HCT116 (cell line): ENCODE measurements at regions not wholly inside any gene's neighbourhood (a gene's known extent, or its start where the extent isn't known, plus 50 kb on each side); places are given as distances from the start of the nearest gene placed in this dataset.
"Not testable (repeated sequence)": the region's sequence is repeated elsewhere in the genome, so short reads cannot be mapped to it uniquely, and the experiment has no call there.

ENCODE experiments used
- ATAC-seq: fragments of 200-7000 bp; cut with Tn5 transposase; 2 replicates; pipeline ENCODE4 v1.9.1; 2020; ENCODE audit warnings: mild to moderate bottlenecking, moderate library complexity
- BruUV-seq: library from RNA; stranded (reverse); fragments of 400-500 nt; replicated peaks from 2 replicates; lab custom pipeline; 2021; lab: Mats Ljungman, UMichigan
- CTCF ChIA-PET: fragments of 300-600 bp; sonication (Branson Sonifier 250); formaldehyde crosslinking; loops from one replicate; lab custom pipeline; 2021; ENCODE audit warnings: antibody characterized with exemption; lab: Charles Lee
- POLR2A ChIA-PET: fragments of 300-600, 350-600 bp; sonication (Branson Sonifier 250); formaldehyde crosslinking; loops from one replicate; lab custom pipeline; 2021; ENCODE audit warnings: antibody characterized with exemption; lab: Charles Lee
- RAD21 ChIA-PET, 2 experiments: fragments of 300-600 bp; sonication (Branson Sonifier 250); formaldehyde crosslinking; loops; one replicate each; lab custom pipeline; 2023; ENCODE audit warnings: low total read pairs in 2 of 2; ENCODE audit not compliant: uncharacterized antibody in 2 of 2, unreplicated experiment in 2 of 2, low non-redundant PET in 1 of 2; lab: Charles Lee
- DNase-seq: peaks from one replicate; pipeline ENCODE4 v3.0.0-alpha.2; 2010; ENCODE audit warnings: low read depth, low spot score
- H2AFZ ChIP-seq: fragments of 200-600 bp; shearing (Covaris generic), sonication (generic); 2 replicates; pipeline ENCODE4 v1.6.1; 2017; ENCODE audit warnings: low read depth, mixed run types, mixed read lengths, antibody characterized with exemption, low read length; ENCODE audit not compliant: poor library complexity, severe bottlenecking
- H3K27ac ChIP-seq: 2 replicates; pipeline ENCODE4 v1.5.1; 2012; ENCODE audit warnings: low read depth, low read length
- H3K27me3 ChIP-seq: fragments of 200-600 bp; sonication (generic); 2 replicates; pipeline ENCODE4 v1.6.1; 2016; ENCODE audit warnings: mixed run types, low read length, mixed read lengths; ENCODE audit not compliant: insufficient read depth
- H3K36me3 ChIP-seq, 2 experiments: fragments of 200-500 bp in 1 of 2; fragments of 200-600 bp in 1 of 2; sonication (Bioruptor generic) in 1 of 2; sonication (generic) in 1 of 2; 2 replicates each; pipeline versions ENCODE4 v1.5.1 to v1.6.1; 2014 to 2016; ENCODE audit warnings: low read length in 2 of 2, inconsistent platforms in 1 of 2, mixed read lengths in 1 of 2, mixed run types in 1 of 2; ENCODE audit not compliant: insufficient read depth in 2 of 2, control insufficient read depth in 1 of 2
- H3K4me1 ChIP-seq, 2 experiments: fragments of 200-600 bp in 1 of 2; sonication (generic) in 1 of 2; 2 replicates each; pipeline versions ENCODE4 v1.5.1 to v1.6.1; 2012 to 2017; ENCODE audit warnings: low read length in 2 of 2, inconsistent platforms in 1 of 2, mild to moderate bottlenecking in 1 of 2, mixed read lengths in 1 of 2, mixed run types in 1 of 2, moderate library complexity in 1 of 2; ENCODE audit not compliant: insufficient read depth in 2 of 2, control insufficient read depth in 1 of 2
- H3K4me2 ChIP-seq: fragments of 200-600 bp; sonication (generic); 2 replicates; pipeline ENCODE4 v1.6.1; 2017; ENCODE audit warnings: mixed run types, low read length, mixed read lengths
- H3K4me3 ChIP-seq, 2 experiments: fragments of 200-600 bp in 1 of 2; sonication (generic) in 1 of 2; replicated peaks in 1 of 2; 2 replicates each; pipeline ENCODE4 v1.5.1; 2011 to 2016; ENCODE audit warnings: low read length in 2 of 2, control low read depth in 1 of 2, low read depth in 1 of 2, mild to moderate bottlenecking in 1 of 2, mixed read lengths in 1 of 2, mixed run types in 1 of 2
- H3K79me2 ChIP-seq: fragments of 200-600 bp; sonication (generic); 2 replicates; pipeline ENCODE4 v1.6.1; 2017; ENCODE audit warnings: mild to moderate bottlenecking, mixed run types, low read length, moderate library complexity, mixed read lengths; ENCODE audit not compliant: insufficient read depth
- H3K9ac ChIP-seq: fragments of 200-600 bp; sonication (generic); 2 replicates; pipeline ENCODE4 v1.6.1; 2016; ENCODE audit warnings: low read length, mixed read lengths
- H3K9me2 ChIP-seq: fragments of 200-600 bp; sonication (generic), shearing (Covaris generic); 2 replicates; pipeline ENCODE4 v1.6.1; 2017; ENCODE audit warnings: mixed run types, mild to moderate bottlenecking, moderate library complexity; ENCODE audit not compliant: insufficient read depth
- H3K9me3 ChIP-seq, 2 experiments: fragments of 200-500 bp in 1 of 2; fragments of 200-600 bp in 1 of 2; sonication (Bioruptor generic) in 1 of 2; sonication (generic) in 1 of 2; 2 replicates each; pipeline ENCODE4 v1.6.1; 2014 to 2017; ENCODE audit warnings: low read length in 2 of 2, mixed read lengths in 2 of 2, inconsistent platforms in 1 of 2, low read depth in 1 of 2, mild to moderate bottlenecking in 1 of 2, mixed run types in 1 of 2, moderate library complexity in 1 of 2; ENCODE audit not compliant: control insufficient read depth in 1 of 2, insufficient read depth in 1 of 2
- H4K20me1 ChIP-seq: fragments of 200-600 bp; sonication (generic), shearing (Covaris generic); 2 replicates; pipeline ENCODE4 v1.6.1; 2017; ENCODE audit warnings: mixed run types, mild to moderate bottlenecking, moderate library complexity; ENCODE audit not compliant: insufficient read depth
- ELF1 ChIP-seq: IDR thresholded peaks from 2 replicates; pipeline ENCODE4 v1.6.1; 2012; ENCODE audit warnings: low read depth, borderline replicate concordance
- EZH2 ChIP-seq: fragments of 200-600 bp; sonication (generic); IDR thresholded peaks from 2 replicates; pipeline ENCODE4 v1.6.1; 2017; ENCODE audit warnings: antibody characterized with exemption, mixed run types
- JUND ChIP-seq: IDR thresholded peaks from 2 replicates; pipeline ENCODE4 v1.6.1; 2012
- POLR2A ChIP-seq: IDR thresholded peaks from 2 replicates; pipeline ENCODE4 v1.7.0; 2011; ENCODE audit warnings: borderline replicate concordance; ENCODE audit not compliant: insufficient read depth, insufficient read length; ENCODE audit errors: extremely low read depth
- RAD21 ChIP-seq: IDR thresholded peaks from 2 replicates; pipeline ENCODE4 v1.6.1; 2012; ENCODE audit warnings: low read depth, mild to moderate bottlenecking
- SIN3A ChIP-seq: IDR thresholded peaks from 2 replicates; pipeline ENCODE4 v1.6.1; 2012; ENCODE audit warnings: low read depth
- SP1 ChIP-seq: IDR thresholded peaks from 2 replicates; pipeline ENCODE4 v1.6.1; 2012; ENCODE audit warnings: low read depth
- ZFX ChIP-seq: fragments of 450-650 bp; IDR thresholded peaks from 2 replicates; pipeline ENCODE4 v1.6.1; 2017
- ZNF274 ChIP-seq: fragments of 200-500 bp; sonication (Bioruptor generic); IDR thresholded peaks from 2 replicates; pipeline ENCODE4 v1.6.1; 2014; ENCODE audit warnings: mild to moderate bottlenecking, low read depth, low read length, inconsistent platforms
- intact Hi-C: fragments of 100-400 bp; cut with micrococcal nuclease; formaldehyde crosslinking; loops from 2 replicates; pipeline ENCODE4 v1.10.0; 2022
- TF ChIP-seq, protein P1 (sequence below): IDR thresholded peaks from 2 replicates; pipeline ENCODE4 v1.6.1; 2012

DNA sequence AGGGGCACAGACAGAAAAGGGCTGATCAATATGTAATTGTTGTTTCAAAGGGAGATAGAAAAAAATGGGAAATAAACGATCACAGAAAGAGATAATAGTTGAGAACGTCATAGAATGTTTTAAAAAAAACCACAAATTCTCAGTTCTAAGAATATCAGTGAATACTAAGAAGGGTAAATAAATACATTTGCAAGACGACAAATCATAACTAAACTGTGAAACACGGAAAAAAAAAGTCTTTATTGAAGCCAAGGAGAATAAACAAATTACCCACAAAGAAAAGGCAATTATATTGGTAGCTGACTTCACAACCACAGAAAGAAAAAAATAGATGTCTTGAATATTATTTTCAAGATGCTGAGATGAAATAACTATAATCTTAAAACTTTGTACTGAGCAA is 305.2 kb upstream of the STEAP1 start:
- Histone ChIP-seq H3K27ac (no peak overlapping the region), H3K4me2 (no peak overlapping the region), H3K27me3 (no peaks in the 10 kb centered on the region), H3K9me3 (no peaks in the 10 kb centered on the region), H3K79me2 (no peaks in the 10 kb centered on the region), H3K36me3 (no peaks in the 10 kb centered on the region), H2AFZ (peak overlapping the region; percentile 13), H4K20me1 (no peaks in the 10 kb centered on the region), H3K4me1 (no peaks in the 10 kb centered on the region), H3K9me2 (no peaks in the 10 kb centered on the region), H3K4me3 (no peak overlapping the region), H3K9ac (no peak overlapping the region)
- ATAC-seq (no peak), DNase-seq (no peak)
- BruUV-seq, result no TSS peak
- POLR2A ChIA-PET, result no interaction called here
- CTCF ChIA-PET, result no interaction called here
- TF ChIP-seq ZFX, result no peak
- TF ChIP-seq POLR2A, result no peak
- TF ChIP-seq, protein P1, sequence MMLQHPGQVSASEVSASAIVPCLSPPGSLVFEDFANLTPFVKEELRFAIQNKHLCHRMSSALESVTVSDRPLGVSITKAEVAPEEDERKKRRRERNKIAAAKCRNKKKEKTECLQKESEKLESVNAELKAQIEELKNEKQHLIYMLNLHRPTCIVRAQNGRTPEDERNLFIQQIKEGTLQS, result no peak
- no peak for TF ChIP-seq ELF1
- no peak for TF ChIP-seq EZH2
- no peak for TF ChIP-seq SP1
- no peak for TF ChIP-seq JUND
- no peak for TF ChIP-seq ZNF274
- no peak for TF ChIP-seq SIN3A
- TF ChIP-seq RAD21, result no peak
- RAD21 ChIA-PET, result no interaction called here
- intact Hi-C loops, result no loop called here

DNA sequence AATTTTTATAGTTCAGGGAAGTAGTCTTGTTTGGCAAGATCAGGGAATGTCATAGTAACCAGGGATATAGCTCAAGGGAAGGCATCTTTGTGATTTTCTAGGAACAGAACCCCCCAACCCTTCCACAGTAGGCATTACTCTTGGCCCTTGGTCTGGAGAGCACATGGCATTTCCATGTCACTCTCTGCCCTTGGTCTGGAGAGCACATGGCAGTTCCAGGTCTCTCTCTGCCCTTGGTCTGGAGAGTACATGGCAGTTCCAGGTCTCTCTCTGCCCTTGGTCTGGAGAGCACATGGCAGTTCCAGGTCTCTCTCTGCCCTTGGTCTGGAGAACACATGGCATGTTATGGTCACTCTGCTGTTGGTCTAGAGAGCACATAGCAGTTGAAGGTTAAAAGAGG is 297.2 kb upstream of the STEAP1 start:
- H3K9me3 ChIP-seq, H3K27ac ChIP-seq, intact Hi-C loops, H4K20me1 ChIP-seq, H3K4me2 ChIP-seq, H2AFZ ChIP-seq, H3K27me3 ChIP-seq, H3K9me2 ChIP-seq, POLR2A ChIA-PET, H3K4me1 ChIP-seq, H3K9ac ChIP-seq, BruUV-seq, H3K4me3 ChIP-seq, H3K79me2 ChIP-seq, H3K36me3 ChIP-seq, CTCF ChIA-PET, ATAC-seq, DNase-seq, RAD21 ChIA-PET: not testable (repeated sequence)
